NCI-H146 (cell line): ENCODE measurements at regions not wholly inside any gene's neighbourhood (a gene's known extent, or its start where the extent isn't known, plus 50 kb on each side); places are given as distances from the start of the nearest gene placed in this dataset.
"Not testable (repeated sequence)": the region's sequence is repeated elsewhere in the genome, so short reads cannot be mapped to it uniquely, and the experiment has no call there.

ENCODE experiments used
- DNase-seq: peaks from one replicate; lab custom pipeline; 2025; lab: John Stamatoyannopoulos, UW

GRCh38 chr5:117431091-117431490 is 856.5 kb upstream of the SEMA6A start:
- no peak for DNase-seq

GRCh38 chr5:117425163-117425562 is 850.5 kb upstream of the SEMA6A start:
- no peak for DNase-seq

- no peak for DNase-seq
Measured at GRCh38 chr5:117424559-117424958, 849.9 kb upstream of the SEMA6A start.

GRCh38 chr5:117417501-117417900 is 842.9 kb upstream of the SEMA6A start:
- DNase-seq = no peak

GRCh38 chr5:117414926-117415325 is 840.3 kb upstream of the SEMA6A start:
- DNase-seq = no peak

- DNase-seq = no peak
Measured at GRCh38 chr5:117411701-117412100, 837.1 kb upstream of the SEMA6A start.

GRCh38 chr5:117405197-117405596 is 830.6 kb upstream of the SEMA6A start:
- no peak for DNase-seq

- no peak for DNase-seq
Measured at GRCh38 chr5:117394506-117395157, 820.0 kb upstream of the SEMA6A start.

- DNase-seq = no peak
Measured at GRCh38 chr5:117393125-117393524, 818.5 kb upstream of the SEMA6A start.

- no peak for DNase-seq
Measured at GRCh38 chr5:117380316-117380715, 805.7 kb upstream of the SEMA6A start.

GRCh38 chr5:117379521-117379920 is 804.9 kb upstream of the SEMA6A start:
- no peak for DNase-seq

- no peak for DNase-seq
Measured at GRCh38 chr5:117376748-117377147, 802.1 kb upstream of the SEMA6A start.

- no peak for DNase-seq
Measured at GRCh38 chr5:117359895-117360294, 785.3 kb upstream of the SEMA6A start.

- no peak for DNase-seq
Measured at GRCh38 chr5:117357886-117358285, 783.3 kb upstream of the SEMA6A start.

- DNase-seq = no peak
Measured at GRCh38 chr5:117347280-117347679, 772.7 kb upstream of the SEMA6A start.

GRCh38 chr5:117343726-117344125 is 769.1 kb upstream of the SEMA6A start:
- not testable (repeated sequence) for DNase-seq

- no peak for DNase-seq
Measured at GRCh38 chr5:117337064-117337749, 762.6 kb upstream of the SEMA6A start.

GRCh38 chr5:117336208-117336607 is 761.6 kb upstream of the SEMA6A start:
- DNase-seq = no peak

- DNase-seq = no peak
Measured at GRCh38 chr5:117333011-117333410, 758.4 kb upstream of the SEMA6A start.

GRCh38 chr5:117332341-117332740 is 757.7 kb upstream of the SEMA6A start:
- no peak for DNase-seq

- no peak for DNase-seq
Measured at GRCh38 chr5:117327511-117327910, 752.9 kb upstream of the SEMA6A start.

- no peak for DNase-seq
Measured at GRCh38 chr5:117326997-117327396, 752.4 kb upstream of the SEMA6A start.

GRCh38 chr5:117318528-117318927 is 743.9 kb upstream of the SEMA6A start:
- DNase-seq = no peak

GRCh38 chr5:117315170-117315569 is 740.5 kb upstream of the SEMA6A start:
- no peak for DNase-seq
